Neural cell (in vitro differentiated cells): ENCODE measurements at regions not wholly inside any gene's neighbourhood (a gene's known extent, or its start where the extent isn't known, plus 50 kb on each side); places are given as distances from the start of the nearest gene placed in this dataset.

Experiments used
- H2AFZ ChIP-seq: fragments of 200-600, 300-800 bp; sonication (generic), shearing (Covaris generic); 2 replicates; pipeline ENCODE4 v1.6.0; 2014; ENCODE audit warnings: low read depth, mild to moderate bottlenecking, antibody characterized with exemption, low read length, moderate library complexity
- H3F3A ChIP-seq: fragments of 200-600 bp; shearing (Covaris generic); 2 replicates; pipeline ENCODE4 v1.6.1; 2016; ENCODE audit warnings: mild to moderate bottlenecking, moderate library complexity, mixed read lengths, antibody characterized with exemption, low read length; ENCODE audit not compliant: insufficient read depth, poor library complexity, severe bottlenecking
- H3K27ac ChIP-seq: fragments of 200-600, 300-800 bp; sonication (generic), shearing (Covaris generic); 2 replicates; pipeline ENCODE4 v1.5.1; 2014; ENCODE audit warnings: mild to moderate bottlenecking, low read length, moderate library complexity
- H3K27me3 ChIP-seq: fragments of 300-800, 200-600 bp; sonication (generic), shearing (Covaris generic); 2 replicates; pipeline ENCODE4 v1.6.0; 2014; ENCODE audit warnings: mild to moderate bottlenecking, low read depth, low read length, moderate library complexity; ENCODE audit not compliant: insufficient read depth
- H3K36me3 ChIP-seq: fragments of 300-800, 200-600 bp; sonication (generic), shearing (Covaris generic); 2 replicates; pipeline ENCODE4 v1.5.1; 2014; ENCODE audit warnings: mild to moderate bottlenecking, antibody characterized with exemption, low read length, moderate library complexity; ENCODE audit not compliant: insufficient read depth
- H3K4me2 ChIP-seq: fragments of 300-800, 200-600 bp; sonication (generic), shearing (Covaris generic); 2 replicates; pipeline ENCODE4 v1.6.0; 2014; ENCODE audit warnings: mild to moderate bottlenecking, low read length
- H3K4me3 ChIP-seq: fragments of 300-800, 200-600 bp; sonication (generic), shearing (Covaris generic); 2 replicates; pipeline ENCODE4 v1.5.1; 2014; ENCODE audit warnings: mild to moderate bottlenecking, low read length, moderate library complexity
- H3K79me2 ChIP-seq: fragments of 200-600 bp; shearing (Covaris generic); replicated peaks from 2 replicates; pipeline ENCODE4 v1.6.0; 2014; ENCODE audit warnings: mild to moderate bottlenecking, low read length, moderate library complexity; ENCODE audit not compliant: insufficient read depth
- H3K9ac ChIP-seq: fragments of 300-800, 200-600 bp; sonication (generic), shearing (Covaris generic); 2 replicates; pipeline ENCODE4 v1.6.1; 2016; ENCODE audit warnings: mild to moderate bottlenecking, low read length, mixed read lengths
- H3K9me2 ChIP-seq: fragments of 200-600 bp; shearing (Covaris generic); 2 replicates; pipeline ENCODE4 v1.6.1; 2016; ENCODE audit warnings: mild to moderate bottlenecking, low read length, mixed read lengths; ENCODE audit not compliant: insufficient read depth
- H3K9me3 ChIP-seq: fragments of 200-600, 300-800 bp; sonication (generic), shearing (Covaris generic); 2 replicates; pipeline ENCODE4 v1.6.1; 2016; ENCODE audit warnings: mild to moderate bottlenecking, mixed run types, low read length, moderate library complexity, mixed read lengths
- H4K20me1 ChIP-seq: fragments of 200-600 bp; shearing (Covaris generic); 2 replicates; pipeline ENCODE4 v1.6.1; 2016; ENCODE audit warnings: mild to moderate bottlenecking, mixed run types; ENCODE audit not compliant: insufficient read depth
- CTCF ChIP-seq: fragments of 450-650 bp; IDR thresholded peaks from 2 replicates; pipeline ENCODE4 v1.5.1; 2014; ENCODE audit warnings: antibody characterized with exemption, mild to moderate bottlenecking, moderate library complexity; ENCODE audit not compliant: poor library complexity, severe bottlenecking
- EP300 ChIP-seq: fragments of 450-650 bp; conservative IDR thresholded peaks from 2 replicates; pipeline ENCODE4 v1.6.1; 2014; ENCODE audit warnings: antibody characterized with exemption, mild to moderate bottlenecking, moderate library complexity; ENCODE audit not compliant: poor library complexity, severe bottlenecking
- EZH2 ChIP-seq: fragments of 200-600, 300-800 bp; shearing (Covaris generic), sonication (generic); IDR thresholded peaks from 2 replicates; pipeline ENCODE4 v1.6.1; 2014; ENCODE audit warnings: antibody characterized with exemption, low read length, borderline replicate concordance, mild to moderate bottlenecking; ENCODE audit not compliant: insufficient read depth, poor library complexity, severe bottlenecking
- MXI1 ChIP-seq: fragments of 450-650 bp; conservative IDR thresholded peaks from 2 replicates; pipeline ENCODE4 v1.6.1; 2014; ENCODE audit warnings: antibody characterized with exemption, mild to moderate bottlenecking; ENCODE audit not compliant: poor library complexity, severe bottlenecking
- POLR2AphosphoS5 ChIP-seq: IDR thresholded peaks from 2 replicates; pipeline ENCODE4 v1.6.1; 2012
- RAD21 ChIP-seq: fragments of 450-650 bp; conservative IDR thresholded peaks from 2 replicates; pipeline ENCODE4 v1.6.1; 2014; ENCODE audit warnings: antibody characterized with exemption, mild to moderate bottlenecking, moderate library complexity
- REST ChIP-seq: IDR thresholded peaks from 2 replicates; pipeline ENCODE4 v1.6.1; 2012; ENCODE audit warnings: borderline replicate concordance
- SMC3 ChIP-seq: fragments of 450-650 bp; conservative IDR thresholded peaks from 2 replicates; pipeline ENCODE4 v1.6.1; 2014; ENCODE audit warnings: antibody characterized with exemption, mild to moderate bottlenecking, moderate library complexity; ENCODE audit not compliant: poor library complexity
- TAF1 ChIP-seq: IDR thresholded peaks from 2 replicates; pipeline ENCODE4 v1.6.1; 2012; ENCODE audit warnings: low read depth

- Histone ChIP-seq H3K79me2 (no peaks in the 10 kb centered on the region), H3K9ac (no peak overlapping the region), H3K4me2 (no peak overlapping the region), H3K9me3 (no peaks in the 10 kb centered on the region), H2AFZ (no peak overlapping the region), H3K4me3 (no peak overlapping the region), H3F3A (no peaks in the 10 kb centered on the region), H3K9me2 (no peaks in the 10 kb centered on the region), H3K36me3 (no peaks in the 10 kb centered on the region), H4K20me1 (no peaks in the 10 kb centered on the region), H3K27me3 (no peaks in the 10 kb centered on the region), H3K27ac (no peak overlapping the region)
- TF ChIP-seq SMC3: no peak
- TF ChIP-seq CTCF: no peak
- TF ChIP-seq EP300: no peak
- no peak for TF ChIP-seq RAD21
- TF ChIP-seq REST: no peak
- TF ChIP-seq MXI1: no peak
- no peak for TF ChIP-seq POLR2AphosphoS5
- no peak for TF ChIP-seq TAF1
- TF ChIP-seq EZH2: no peak
Measured at GRCh38 chr15:95591270-95591669, 739.2 kb upstream of the NR2F2 start.

- Histone ChIP-seq H3K9me2 (no peaks in the 10 kb centered on the region), H4K20me1 (no peaks in the 10 kb centered on the region), H3K4me2 (no peak overlapping the region), H3K4me3 (no peak overlapping the region), H3K79me2 (no peaks in the 10 kb centered on the region), H3K27me3 (no peaks in the 10 kb centered on the region), H3K36me3 (no peaks in the 10 kb centered on the region), H2AFZ (no peak overlapping the region), H3K27ac (no peak overlapping the region), H3K9me3 (no peaks in the 10 kb centered on the region), H3F3A (no peaks in the 10 kb centered on the region), H3K9ac (no peak overlapping the region)
- no peak for TF ChIP-seq MXI1
- no peak for TF ChIP-seq RAD21
- TF ChIP-seq SMC3: no peak
- TF ChIP-seq CTCF: no peak
- no peak for TF ChIP-seq POLR2AphosphoS5
- no peak for TF ChIP-seq TAF1
- no peak for TF ChIP-seq REST
- no peak for TF ChIP-seq EP300
- no peak for TF ChIP-seq EZH2
Measured at GRCh38 chr15:95591886-95592285, 738.6 kb upstream of the NR2F2 start.
